ENCODE measurements at regions not wholly inside any gene's neighbourhood (a gene's known extent, or its start where the extent isn't known, plus 50 kb on each side); places are given as distances from the start of the nearest gene placed in this dataset.
"Not testable (repeated sequence)": the region's sequence is repeated elsewhere in the genome, so short reads cannot be mapped to it uniquely, and the experiment has no call there.

DNA sequence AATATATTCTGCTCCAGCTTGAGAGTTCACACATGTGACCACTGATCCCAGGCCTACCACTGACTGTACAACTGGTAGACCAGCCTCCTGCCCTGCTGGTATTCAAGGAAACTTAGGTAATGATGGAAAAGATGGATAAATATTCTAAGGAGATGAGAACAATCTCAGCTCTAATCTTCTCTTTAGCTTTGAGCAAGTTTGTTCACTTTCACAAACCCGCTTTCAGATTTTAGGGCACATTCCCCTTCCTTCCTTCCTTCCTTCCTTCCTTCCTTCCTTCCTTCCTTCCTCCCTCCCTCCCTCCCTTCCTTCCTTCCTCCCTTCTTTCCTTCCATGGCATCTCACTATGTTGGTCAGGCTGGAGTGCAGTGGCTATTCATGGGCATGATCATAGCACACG is 88.2 kb upstream of the PHACTR1 start:
- CTCF ChIA-PET, result no interaction called here
- H3K27ac Mint-ChIP-seq, result no peak overlapping the region
- peaks cover 19% of the 10 kb centered on the region for H3K27me3 Mint-ChIP-seq
- Histone ChIP-seq H3K9ac (ENCODE audit: low read length) (no peak overlapping the region), H3K27me3 (replicated peaks in 1 of 4; ENCODE audit: control extremely low read depth in 1 of 4, control insufficient read depth in 3 of 4, insufficient read depth in 4 of 4, low read length in 3 of 4) (no peaks in the 10 kb centered on the region), H3K79me2 (ENCODE audit: control insufficient read depth, insufficient read depth, low read length) (no peaks in the 10 kb centered on the region), H3K4me1 (ENCODE audit: control insufficient read depth in 2 of 2, insufficient read depth in 2 of 2, low read length in 2 of 2) (no peaks in the 10 kb centered on the region), H3K4me2 (replicated peaks; ENCODE audit: low read depth, low read length, poor library complexity, severe bottlenecking) (no peak overlapping the region), H3K9me3 (ENCODE audit: control extremely low read depth in 1 of 3, control insufficient read depth in 2 of 3, insufficient read depth in 1 of 3, low read length in 2 of 3) (no peaks in the 10 kb centered on the region), H3K4me3 (ENCODE audit: control extremely low read depth in 1 of 5, extremely low read depth in 1 of 5, insufficient read depth in 1 of 5, low read depth in 2 of 5, low read length in 4 of 5) (no peak overlapping the region), H3K36me3 (replicated peaks in 1 of 2; ENCODE audit: control extremely low read depth in 1 of 2, control insufficient read depth in 1 of 2, extremely low read depth in 1 of 2, insufficient read depth in 2 of 2, low read length in 1 of 2) (no peaks in the 10 kb centered on the region), H3K27ac (ENCODE audit: low read length in 2 of 2) (no peak overlapping the region), H4K20me1 (ENCODE audit: control insufficient read depth, insufficient read depth, low read length, poor library complexity, severe bottlenecking) (no peaks in the 10 kb centered on the region), H2AFZ (ENCODE audit: insufficient read depth, low read depth, low read length, poor library complexity, severe bottlenecking) (no peak overlapping the region)
- no peak overlapping the region for H3K4me3 Mint-ChIP-seq
- intact Hi-C loops (cut with micrococcal nuclease), result no loop called here
- no peak for ATAC-seq (ENCODE audit: low read depth)
- TF ChIP-seq EZH2 (IDR thresholded peaks at IDR 0.05; ENCODE audit: borderline replicate concordance, insufficient read depth, low read depth, low read length, poor library complexity, severe bottlenecking) (no peak), CTCF (IDR thresholded peaks at IDR 0.05) (no peak)
- no peak for DNase-seq
- 80% methylated on average over 1 of the region's 2 CpGs for WGBS (ENCODE audit: insufficient coverage)
- no peaks in the 10 kb centered on the region for H3K9me3 Mint-ChIP-seq (ENCODE audit: insufficient read depth)
- H3K4me1 Mint-ChIP-seq, result no peaks in the 10 kb centered on the region
- POLR2A ChIA-PET, result no interaction called here

GRCh38 chr6:12633746-12634145 is 82.8 kb upstream of the PHACTR1 start:
- H2AFZ ChIP-seq (ENCODE audit: insufficient read depth, low read depth, low read length, poor library complexity, severe bottlenecking); CTCF ChIA-PET; H3K79me2 ChIP-seq (ENCODE audit: control insufficient read depth, insufficient read depth, low read length); H3K4me3 Mint-ChIP-seq; H3K27me3 ChIP-seq (replicated peaks in 1 of 4; ENCODE audit: control extremely low read depth in 1 of 4, control insufficient read depth in 3 of 4, insufficient read depth in 4 of 4, low read length in 3 of 4); H3K27ac ChIP-seq (ENCODE audit: low read length in 2 of 2); ATAC-seq (ENCODE audit: low read depth); H3K36me3 ChIP-seq (replicated peaks in 1 of 2; ENCODE audit: control extremely low read depth in 1 of 2, control insufficient read depth in 1 of 2, extremely low read depth in 1 of 2, insufficient read depth in 2 of 2, low read length in 1 of 2); DNase-seq; H3K9me3 Mint-ChIP-seq (ENCODE audit: insufficient read depth); H3K4me1 ChIP-seq (ENCODE audit: control insufficient read depth in 2 of 2, insufficient read depth in 2 of 2, low read length in 2 of 2); H3K4me3 ChIP-seq (ENCODE audit: control extremely low read depth in 1 of 5, extremely low read depth in 1 of 5, insufficient read depth in 1 of 5, low read depth in 2 of 5, low read length in 4 of 5); intact Hi-C loops (cut with micrococcal nuclease); POLR2A ChIA-PET; H4K20me1 ChIP-seq (ENCODE audit: control insufficient read depth, insufficient read depth, low read length, poor library complexity, severe bottlenecking); H3K4me2 ChIP-seq (replicated peaks; ENCODE audit: low read depth, low read length, poor library complexity, severe bottlenecking); H3K27ac Mint-ChIP-seq; H3K4me1 Mint-ChIP-seq; H3K9ac ChIP-seq (ENCODE audit: low read length); H3K9me3 ChIP-seq (ENCODE audit: control extremely low read depth in 1 of 3, control insufficient read depth in 2 of 3, insufficient read depth in 1 of 3, low read length in 2 of 3): not testable (repeated sequence)
- peaks cover 48% of the 10 kb centered on the region for H3K27me3 Mint-ChIP-seq
- WGBS (ENCODE audit: insufficient coverage), result no CpG with 5 or more reads among the region's 1 CpG
